Ovary (tissue), 7 donors: ENCODE measurements at regions not wholly inside any gene's neighbourhood (a gene's known extent, or its start where the extent isn't known, plus 50 kb on each side); places are given as distances from the start of the nearest gene placed in this dataset.

Experiments
- DNase-seq, 5 donors: peaks; one replicate each; pipeline ENCODE4 v3.0.0-alpha.2; 2019 to 2020
- H3K27ac ChIP-seq, 2 donors: fragments of 200-600 bp; one replicate each; pipeline versions ENCODE4 v1.5.1 to v1.8.0; 2019 to 2022
- H3K27me3 ChIP-seq: fragments of 200-600 bp; one replicate; pipeline ENCODE4 v1.8.0; 2022
- H3K36me3 ChIP-seq: fragments of 200-600 bp; sonication (generic); one replicate; pipeline ENCODE4 v1.5.1; 2019
- H3K4me1 ChIP-seq: one replicate; pipeline ENCODE4 v1.8.1; 2013; ENCODE audit warnings: mild to moderate bottlenecking, moderate library complexity; ENCODE audit not compliant: insufficient read depth
- H3K4me3 ChIP-seq: fragments of 200-600 bp; sonication (generic); one replicate; pipeline ENCODE4 v1.5.1; 2017
- H3K9me3 ChIP-seq, 2 donors: fragments of 200-600 bp in 1 of 2; sonication (generic) in 1 of 2; one replicate each; pipeline versions ENCODE4 v1.5.1 to v1.8.1; 2013 to 2019; ENCODE audit warnings: mild to moderate bottlenecking in 1 of 2, moderate library complexity in 1 of 2
- CTCF ChIP-seq, 3 donors: fragments of 450-650 bp in 2 of 3; fragments of 200-600 bp in 1 of 3; IDR thresholded peaks; one replicate each; pipeline versions ENCODE4 v1.5.1 to v1.8.0; 2016 to 2022; ENCODE audit warnings: antibody characterized with exemption in 3 of 3, mild to moderate bottlenecking in 1 of 3
- EP300 ChIP-seq: sonication (generic); formaldehyde crosslinking; IDR thresholded peaks from one replicate; pipeline ENCODE4 v1.6.1; 2017; ENCODE audit warnings: antibody characterized with exemption
- POLR2A ChIP-seq: fragments of 450-650 bp; IDR thresholded peaks from one replicate; pipeline ENCODE4 v1.6.1; 2017; ENCODE audit warnings: antibody characterized with exemption, mild to moderate bottlenecking, moderate library complexity
- WGBS, 3 donors: extraction: QIAGEN DNeasy Blood & Tissue Kit in 1 of 3; methylation state at CpG; one replicate each; pipeline versions ENCODE4 v1.1.5 to v1.1.7; 2013 to 2017; 5-methylcytosine and 5-hydroxymethylcytosine counted together
- intact Hi-C, 4 donors: fragments of 100-400 bp; cut with DNase I; formaldehyde crosslinking; loops; one replicate each; pipeline versions ENCODE4 v1.11.0 to v1.15.1; 2022 to 2023
- donor health status: DM: no; HTN: no; CAD: no; lungs with moderate emphysema.
- donor health status: DM: no; HTN: no; CAD: no.
- donor health status: Bipolar disorder and iron deficiency.
- donor health status: DM: no; HTN: no; CAD: no.
- donor health status: DM: yes; HTN: yes; CAD: no.

GRCh38 chr2:172196768-172197431, 94.2 kb upstream of the DLX2 start:
- H3K9me3 ChIP-seq, result no peaks in the 10 kb centered on the region

GRCh38 chr2:172198361-172198760, 95.7 kb upstream of the DLX2 start:
- TF ChIP-seq POLR2A, result no peak
- TF ChIP-seq CTCF (IDR thresholded peaks at IDR 0.05), result no peak
- no peak for TF ChIP-seq EP300
- H3K36me3 ChIP-seq, result no peaks in the 10 kb centered on the region
- H3K4me1 ChIP-seq, result no peaks in the 10 kb centered on the region
- no peak for DNase-seq
- H3K9me3 ChIP-seq, result no peaks in the 10 kb centered on the region
- H3K27me3 ChIP-seq, result no peaks in the 10 kb centered on the region
- 84 to 86% (median 85%) methylated on average over 4 of the region's 4 CpGs for WGBS, 3 donors
- no peak overlapping the region for H3K4me3 ChIP-seq
- intact Hi-C loops, result no loop called here
- H3K27ac ChIP-seq, result no peak overlapping the region

More at GRCh38 chr2:172196768-172197431, 94.2 kb upstream of the DLX2 start:
- no peak for DNase-seq
- TF ChIP-seq CTCF (IDR thresholded peaks at IDR 0.05), result no peak
- no peak for TF ChIP-seq EP300
- TF ChIP-seq POLR2A, result no peak
- no peaks in the 10 kb centered on the region for H3K4me1 ChIP-seq
- no peaks in the 10 kb centered on the region for H3K27me3 ChIP-seq
- intact Hi-C loops, result no loop called here
- H3K36me3 ChIP-seq, result no peaks in the 10 kb centered on the region
- H3K27ac ChIP-seq, result no peak overlapping the region
- H3K4me3 ChIP-seq, result no peak overlapping the region
- WGBS, 3 donors, result 84% methylated on average over 17 of the region's 17 CpGs

GRCh38 chr2:172198908-172199307, 96.2 kb upstream of the DLX2 start:
- no peak overlapping the region for H3K27ac ChIP-seq
- H3K36me3 ChIP-seq, result no peaks in the 10 kb centered on the region
- no peak for TF ChIP-seq POLR2A
- TF ChIP-seq CTCF (IDR thresholded peaks at IDR 0.05), result no peak
- TF ChIP-seq EP300, result no peak
- no peak overlapping the region for H3K4me3 ChIP-seq
- WGBS, 3 donors, result 83 to 90% (median 89%) methylated on average over 1 of the region's 1 CpG
- intact Hi-C loops, result no loop called here
- no peaks in the 10 kb centered on the region for H3K9me3 ChIP-seq
- no peak for DNase-seq
- no peaks in the 10 kb centered on the region for H3K4me1 ChIP-seq
- no peaks in the 10 kb centered on the region for H3K27me3 ChIP-seq

DNA sequence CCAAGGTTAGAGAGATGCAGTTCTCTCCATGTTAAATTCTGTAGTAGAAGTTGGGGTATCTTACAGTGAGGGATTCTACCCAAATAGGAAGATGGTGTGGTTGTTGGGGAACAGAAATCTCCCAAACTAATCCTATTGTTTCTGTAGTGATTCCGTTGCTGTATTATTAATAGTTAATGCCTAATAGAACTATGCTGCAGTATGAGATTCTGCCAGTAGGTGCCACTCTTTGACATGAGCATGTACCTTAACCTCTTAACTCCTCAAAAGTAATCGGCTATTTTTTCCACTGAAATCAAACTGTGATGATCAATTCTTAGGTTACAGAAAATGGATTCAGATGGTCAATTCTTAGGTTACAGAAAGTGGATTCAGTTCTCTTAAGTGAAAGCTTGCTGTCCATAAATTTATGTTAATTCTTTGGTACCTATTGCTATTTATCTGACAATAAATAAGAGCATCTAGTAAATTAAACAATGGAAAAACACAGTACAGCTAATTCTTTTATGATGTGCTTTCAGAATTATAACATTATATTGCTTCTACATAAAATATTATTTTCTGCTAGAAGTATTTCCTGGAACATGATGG, 97.9 kb upstream of the DLX2 start:
- Histone ChIP-seq H3K36me3 (no peaks in the 10 kb centered on the region), H3K9me3 (no peaks in the 10 kb centered on the region), H3K4me3 (no peak overlapping the region), H3K4me1 (no peaks in the 10 kb centered on the region), H3K27ac (no peak overlapping the region), H3K27me3 (no peaks in the 10 kb centered on the region)
- TF ChIP-seq CTCF (IDR thresholded peaks at IDR 0.05) (no peak), POLR2A (no peak), EP300 (no peak)
- DNase-seq, result no peak
- 82 to 90% (median 86%) methylated on average over 2 of the region's 2 CpGs for WGBS, 3 donors
- intact Hi-C loops, result no loop called here
